GM19438 (cell line): ENCODE measurements at regions not wholly inside any gene's neighbourhood (a gene's known extent, or its start where the extent isn't known, plus 50 kb on each side); places are given as distances from the start of the nearest gene placed in this dataset.

Experiments used
- ATAC-seq: cut with Tn5 transposase; IDR thresholded peaks from one replicate; pipeline ENCODE4 v1.9.1; 2021; ENCODE audit warnings: low read depth; ENCODE audit not compliant: unreplicated experiment

GRCh38 chr18:65326805-65327204 is 424.0 kb upstream of the CDH7 start:
- ATAC-seq = no peak

- no peak for ATAC-seq
Measured at GRCh38 chr18:65322895-65323294, 427.9 kb upstream of the CDH7 start.

- no peak for ATAC-seq
Measured at GRCh38 chr18:65298422-65298821, 452.4 kb upstream of the CDH7 start.

- ATAC-seq = no peak
Measured at GRCh38 chr18:65288908-65289307, 461.9 kb upstream of the CDH7 start.

GRCh38 chr18:65287652-65288051 is 463.2 kb upstream of the CDH7 start:
- ATAC-seq = no peak

GRCh38 chr18:65282096-65282495 is 468.7 kb upstream of the CDH7 start:
- ATAC-seq = no peak

- no peak for ATAC-seq
Measured at GRCh38 chr18:65279668-65280305, 471.0 kb upstream of the CDH7 start.

GRCh38 chr18:65278939-65279667 is 471.7 kb upstream of the CDH7 start:
- no peak for ATAC-seq

- no peak for ATAC-seq
Measured at GRCh38 chr18:65269375-65269774, 481.4 kb upstream of the CDH7 start.

- no peak for ATAC-seq
Measured at GRCh38 chr18:65265761-65266160, 485.1 kb upstream of the CDH7 start.

GRCh38 chr18:65260030-65260429 is 490.8 kb upstream of the CDH7 start:
- no peak for ATAC-seq

- no peak for ATAC-seq
Measured at GRCh38 chr18:65259403-65259802, 491.4 kb upstream of the CDH7 start.

GRCh38 chr18:65257149-65257548 is 493.7 kb upstream of the CDH7 start:
- no peak for ATAC-seq

GRCh38 chr18:65255417-65255816 is 495.4 kb upstream of the CDH7 start:
- no peak for ATAC-seq

- ATAC-seq = no peak
Measured at GRCh38 chr18:65239787-65240186, 511.0 kb upstream of the CDH7 start.

GRCh38 chr18:65235966-65236624 is 514.7 kb upstream of the CDH7 start:
- ATAC-seq = no peak

GRCh38 chr18:65230311-65230710 is 520.5 kb upstream of the CDH7 start:
- no peak for ATAC-seq

GRCh38 chr18:65227970-65228369 is 522.8 kb upstream of the CDH7 start:
- ATAC-seq = no peak

GRCh38 chr18:65221736-65222135 is 529.1 kb upstream of the CDH7 start:
- ATAC-seq = no peak

- no peak for ATAC-seq
Measured at GRCh38 chr18:65221115-65221514, 529.7 kb upstream of the CDH7 start.

GRCh38 chr18:65215865-65216466 is 534.8 kb upstream of the CDH7 start:
- ATAC-seq = no peak
